Effector memory CD8-positive, alpha-beta T cell (primary cell): ENCODE measurements at regions not wholly inside any gene's neighbourhood (a gene's known extent, or its start where the extent isn't known, plus 50 kb on each side); places are given as distances from the start of the nearest gene placed in this dataset.
"Not testable (repeated sequence)": the region's sequence is repeated elsewhere in the genome, so short reads cannot be mapped to it uniquely, and the experiment has no call there.

Experiments
- ATAC-seq: fragments of 150-1000 bp; cut with Tn5 transposase; replicated peaks from 2 replicates; pipeline ENCODE4 v1.10.0; 2021; ENCODE audit warnings: mild to moderate bottlenecking, moderate library complexity
- DNase-seq, 3 experiments: peaks; one replicate each; pipeline ENCODE4 v3.0.0; 2021
- H3K27ac Mint-ChIP-seq, 2 donors: one replicate each; pipeline ENCODE4 v1.8.0; 2022; ENCODE audit warnings: mild to moderate bottlenecking in 2 of 2, mixed read lengths in 2 of 2, moderate library complexity in 2 of 2
- H3K27me3 Mint-ChIP-seq, 2 donors: one replicate each; pipeline ENCODE4 v1.8.0; 2022; ENCODE audit warnings: mixed read lengths in 2 of 2
- H3K36me3 Mint-ChIP-seq: one replicate; pipeline ENCODE4 v1.8.0; 2022; ENCODE audit warnings: mild to moderate bottlenecking, moderate library complexity, mixed read lengths; ENCODE audit not compliant: insufficient read depth
- H3K4me1 Mint-ChIP-seq, 2 donors: one replicate each; pipeline ENCODE4 v1.8.0; 2022; ENCODE audit warnings: low read depth in 2 of 2, mixed read lengths in 2 of 2
- H3K4me3 Mint-ChIP-seq, 2 donors: one replicate each; pipeline ENCODE4 v1.8.0; 2022; ENCODE audit warnings: mild to moderate bottlenecking in 2 of 2, mixed read lengths in 2 of 2, moderate library complexity in 2 of 2
- H3K9me3 Mint-ChIP-seq, 2 donors: one replicate each; pipeline ENCODE4 v1.8.0; 2022; ENCODE audit warnings: mixed read lengths in 2 of 2

GRCh38 chr6:164756142-164756541, 553.3 kb downstream of the C6orf118 start:
- Mint-ChIP-seq H3K4me1 (no peaks in the 10 kb centered on the region), H3K27ac (no peak overlapping the region), H3K9me3 (peaks cover 4 to 11% of the 10 kb centered on the region in 2 donors), H3K4me3 (no peak overlapping the region), H3K27me3 (no peaks in the 10 kb centered on the region), H3K36me3 (no peaks in the 10 kb centered on the region)
- ATAC-seq: no peak
- DNase-seq: no peak

GRCh38 chr6:164753517-164753916, 555.9 kb downstream of the C6orf118 start:
- ATAC-seq: no peak
- Mint-ChIP-seq H3K27ac (no peak overlapping the region), H3K4me1 (no peaks in the 10 kb centered on the region), H3K9me3 (peaks cover 6 to 16% of the 10 kb centered on the region in 2 donors), H3K36me3 (no peaks in the 10 kb centered on the region), H3K4me3 (no peak overlapping the region), H3K27me3 (no peaks in the 10 kb centered on the region)
- no peak for DNase-seq

GRCh38 chr6:164751395-164751794, 558.0 kb downstream of the C6orf118 start:
- no peak overlapping the region for H3K27ac Mint-ChIP-seq
- H3K9me3 Mint-ChIP-seq: peaks cover 4 to 5% of the 10 kb centered on the region in 2 donors
- ATAC-seq (no peak), DNase-seq (no peak)
- H3K4me1 Mint-ChIP-seq: no peaks in the 10 kb centered on the region
- no peaks in the 10 kb centered on the region for H3K36me3 Mint-ChIP-seq
- H3K27me3 Mint-ChIP-seq: no peaks in the 10 kb centered on the region
- no peak overlapping the region for H3K4me3 Mint-ChIP-seq

- no peak overlapping the region for H3K4me3 Mint-ChIP-seq
- no peak overlapping the region for H3K27ac Mint-ChIP-seq
- no peaks in the 10 kb centered on the region for H3K4me1 Mint-ChIP-seq
- no peak for ATAC-seq
- no peaks in the 10 kb centered on the region for H3K27me3 Mint-ChIP-seq
- no peaks in the 10 kb centered on the region for H3K36me3 Mint-ChIP-seq
- no peak for DNase-seq
- H3K9me3 Mint-ChIP-seq: peaks cover 4 to 5% of the 10 kb centered on the region in 2 donors
Observed at GRCh38 chr6:164750128-164750527, 559.3 kb downstream of the C6orf118 start.

- no peaks in the 10 kb centered on the region for H3K36me3 Mint-ChIP-seq
- H3K27me3 Mint-ChIP-seq: no peaks in the 10 kb centered on the region
- DNase-seq (no peak), ATAC-seq (no peak)
- H3K4me3 Mint-ChIP-seq: no peak overlapping the region
- H3K9me3 Mint-ChIP-seq: peaks cover 4 to 5% of the 10 kb centered on the region in 2 donors
- H3K27ac Mint-ChIP-seq: no peak overlapping the region
- no peaks in the 10 kb centered on the region for H3K4me1 Mint-ChIP-seq
Observed at GRCh38 chr6:164749221-164750064, 560.0 kb downstream of the C6orf118 start.

- H3K36me3 Mint-ChIP-seq: no peaks in the 10 kb centered on the region
- no peaks in the 10 kb centered on the region for H3K4me1 Mint-ChIP-seq
- ATAC-seq: no peak
- no peak for DNase-seq
- peaks cover 8 to 13% of the 10 kb centered on the region in 2 donors for H3K9me3 Mint-ChIP-seq
- no peak overlapping the region for H3K27ac Mint-ChIP-seq
- no peak overlapping the region for H3K4me3 Mint-ChIP-seq
- H3K27me3 Mint-ChIP-seq: no peaks in the 10 kb centered on the region
Observed at GRCh38 chr6:164744301-164744700, 565.1 kb downstream of the C6orf118 start.

- Mint-ChIP-seq H3K4me3 (no peak overlapping the region), H3K36me3 (no peaks in the 10 kb centered on the region), H3K27ac (no peak overlapping the region), H3K9me3 (peaks cover 15 to 17% of the 10 kb centered on the region in 2 donors), H3K27me3 (no peaks in the 10 kb centered on the region), H3K4me1 (no peaks in the 10 kb centered on the region)
- no peak for DNase-seq
- ATAC-seq: no peak
Observed at GRCh38 chr6:164741938-164742451, 567.4 kb downstream of the C6orf118 start.

GRCh38 chr6:164736090-164736489, 573.3 kb downstream of the C6orf118 start:
- not testable (repeated sequence) for H3K27me3 Mint-ChIP-seq, H3K36me3 Mint-ChIP-seq, ATAC-seq, H3K4me3 Mint-ChIP-seq, H3K27ac Mint-ChIP-seq, DNase-seq, H3K9me3 Mint-ChIP-seq, H3K4me1 Mint-ChIP-seq

- H3K9me3 Mint-ChIP-seq: peaks cover 6 to 7% of the 10 kb centered on the region in 2 donors
- H3K4me3 Mint-ChIP-seq: no peak overlapping the region
- H3K27me3 Mint-ChIP-seq: no peaks in the 10 kb centered on the region
- no peaks in the 10 kb centered on the region for H3K36me3 Mint-ChIP-seq
- H3K27ac Mint-ChIP-seq: no peak overlapping the region
- H3K4me1 Mint-ChIP-seq: no peaks in the 10 kb centered on the region
- no peak for ATAC-seq
- no peak for DNase-seq
Observed at GRCh38 chr6:164731539-164731938, 577.9 kb downstream of the C6orf118 start.

- no peaks in the 10 kb centered on the region for H3K36me3 Mint-ChIP-seq
Observed at GRCh38 chr6:164721460-164721859, 587.9 kb downstream of the C6orf118 start.

GRCh38 chr6:164700497-164700896, 608.9 kb downstream of the C6orf118 start:
- no peaks in the 10 kb centered on the region for H3K36me3 Mint-ChIP-seq
- H3K4me3 Mint-ChIP-seq: no peak overlapping the region
- H3K27me3 Mint-ChIP-seq: no peaks in the 10 kb centered on the region
- no peaks in the 10 kb centered on the region for H3K4me1 Mint-ChIP-seq
- H3K27ac Mint-ChIP-seq: no peak overlapping the region
- H3K9me3 Mint-ChIP-seq: peaks cover 6 to 13% of the 10 kb centered on the region in 2 donors
- DNase-seq (no peak), ATAC-seq (no peak)

More at GRCh38 chr6:164721460-164721859, 587.9 kb downstream of the C6orf118 start:
- Mint-ChIP-seq H3K4me3 (no peak overlapping the region), H3K4me1 (no peaks in the 10 kb centered on the region), H3K9me3 (peaks cover 0 to 5% of the 10 kb centered on the region in 2 donors), H3K27ac (no peak overlapping the region), H3K27me3 (no peaks in the 10 kb centered on the region)
- no peak for DNase-seq
- no peak for ATAC-seq

GRCh38 chr6:164695896-164696295, 613.5 kb downstream of the C6orf118 start:
- Mint-ChIP-seq H3K9me3 (peaks cover 6 to 11% of the 10 kb centered on the region in 2 donors), H3K4me3 (no peak overlapping the region), H3K27me3 (no peaks in the 10 kb centered on the region), H3K4me1 (no peaks in the 10 kb centered on the region), H3K36me3 (no peaks in the 10 kb centered on the region), H3K27ac (no peak overlapping the region)
- ATAC-seq (no peak), DNase-seq (no peak)

GRCh38 chr6:164694386-164694785, 615.0 kb downstream of the C6orf118 start:
- H3K36me3 Mint-ChIP-seq: no peaks in the 10 kb centered on the region
- DNase-seq: no peak
- H3K9me3 Mint-ChIP-seq: peaks cover 6 to 10% of the 10 kb centered on the region in 2 donors
- no peak for ATAC-seq
- no peaks in the 10 kb centered on the region for H3K4me1 Mint-ChIP-seq
- no peak overlapping the region for H3K27ac Mint-ChIP-seq
- no peaks in the 10 kb centered on the region for H3K27me3 Mint-ChIP-seq
- H3K4me3 Mint-ChIP-seq: no peak overlapping the region

- ATAC-seq: no peak
- no peaks in the 10 kb centered on the region for H3K27me3 Mint-ChIP-seq
- no peak for DNase-seq
- H3K27ac Mint-ChIP-seq: no peak overlapping the region
- no peaks in the 10 kb centered on the region for H3K36me3 Mint-ChIP-seq
- H3K4me3 Mint-ChIP-seq: no peak overlapping the region
- H3K9me3 Mint-ChIP-seq: peaks cover 6 to 9% of the 10 kb centered on the region in 2 donors
- no peaks in the 10 kb centered on the region for H3K4me1 Mint-ChIP-seq
Observed at GRCh38 chr6:164693944-164694343, 615.5 kb downstream of the C6orf118 start.
